Gastrocnemius medialis (tissue), 4 donors: ENCODE measurements at regions not wholly inside any gene's neighbourhood (a gene's known extent, or its start where the extent isn't known, plus 50 kb on each side); places are given as distances from the start of the nearest gene placed in this dataset.

Experiments
- ATAC-seq, 2 donors: fragments of 150-250 bp; one replicate each; pipeline ENCODE4 v1.9.1; 2016
- DNase-seq, 2 donors: peaks; one replicate each; pipeline ENCODE4 v3.0.0-alpha.2; 2019
- H3K27ac ChIP-seq, 4 donors: fragments of 200-600 bp; sonication (generic); 1 replicate in 1 of 4; 2 replicates in 3 of 4; pipeline ENCODE4 v1.5.1; 2016 to 2018; ENCODE audit warnings: mild to moderate bottlenecking in 2 of 4, moderate library complexity in 1 of 4
- H3K27me3 ChIP-seq, 3 donors: fragments of 200-600 bp; sonication (generic) in 2 of 3; 1 replicate in 1 of 3; 2 replicates in 2 of 3; pipeline versions ENCODE4 v1.5.1 to v1.6.0; 2016 to 2019; ENCODE audit warnings: mild to moderate bottlenecking in 1 of 3, moderate library complexity in 1 of 3
- H3K36me3 ChIP-seq, 2 donors: fragments of 200-600 bp; sonication (generic) in 1 of 2; one replicate each; pipeline ENCODE4 v1.5.1; 2017 to 2018
- H3K4me1 ChIP-seq, 2 donors: fragments of 200-600 bp; sonication (generic) in 1 of 2; one replicate each; pipeline ENCODE4 v1.5.1; 2016 to 2017; ENCODE audit warnings: mild to moderate bottlenecking in 2 of 2
- H3K4me3 ChIP-seq, 4 donors: fragments of 200-600 bp; sonication (generic) in 3 of 4; 1 replicate in 1 of 4; 2 replicates in 3 of 4; pipeline ENCODE4 v1.5.1; 2016 to 2019; ENCODE audit warnings: mild to moderate bottlenecking in 2 of 4
- H3K9me3 ChIP-seq, 3 donors: fragments of 200-600 bp; sonication (generic) in 2 of 3; 1 replicate in 1 of 3; 2 replicates in 2 of 3; pipeline ENCODE4 v1.5.1; 2016 to 2019
- CTCF ChIP-seq, 5 experiments: fragments of 450-650 bp in 3 of 5; fragments of 200-600 bp in 2 of 5; sonication (generic) in 2 of 5; IDR thresholded peaks in 4 of 5; conservative IDR thresholded peaks in 1 of 5; 1 replicate in 4 of 5; 2 replicates in 1 of 5; pipeline ENCODE4 v1.5.1; 2016 to 2019; ENCODE audit warnings: antibody characterized with exemption in 5 of 5, mild to moderate bottlenecking in 3 of 5, moderate library complexity in 3 of 5
- POLR2A ChIP-seq, 2 donors: fragments of 450-650 bp; IDR thresholded peaks; one replicate each; pipeline ENCODE4 v1.6.1; 2017; ENCODE audit warnings: antibody characterized with exemption in 2 of 2, mild to moderate bottlenecking in 2 of 2, moderate library complexity in 2 of 2
- in situ Hi-C, 4 donors: fragments of 200-750 bp; cut with MboI; loops; one replicate each; pipeline versions ENCODE4 v1.15.0 to v1.8.0; 2017; ENCODE audit warnings: low sequenced_read_pairs in 4 of 4
- intact Hi-C: fragments of 100-400 bp; cut with DNase I; formaldehyde crosslinking; loops from one replicate; pipeline ENCODE4 v1.15.1; 2023; ENCODE audit warnings: low total_unique reads

DNA sequence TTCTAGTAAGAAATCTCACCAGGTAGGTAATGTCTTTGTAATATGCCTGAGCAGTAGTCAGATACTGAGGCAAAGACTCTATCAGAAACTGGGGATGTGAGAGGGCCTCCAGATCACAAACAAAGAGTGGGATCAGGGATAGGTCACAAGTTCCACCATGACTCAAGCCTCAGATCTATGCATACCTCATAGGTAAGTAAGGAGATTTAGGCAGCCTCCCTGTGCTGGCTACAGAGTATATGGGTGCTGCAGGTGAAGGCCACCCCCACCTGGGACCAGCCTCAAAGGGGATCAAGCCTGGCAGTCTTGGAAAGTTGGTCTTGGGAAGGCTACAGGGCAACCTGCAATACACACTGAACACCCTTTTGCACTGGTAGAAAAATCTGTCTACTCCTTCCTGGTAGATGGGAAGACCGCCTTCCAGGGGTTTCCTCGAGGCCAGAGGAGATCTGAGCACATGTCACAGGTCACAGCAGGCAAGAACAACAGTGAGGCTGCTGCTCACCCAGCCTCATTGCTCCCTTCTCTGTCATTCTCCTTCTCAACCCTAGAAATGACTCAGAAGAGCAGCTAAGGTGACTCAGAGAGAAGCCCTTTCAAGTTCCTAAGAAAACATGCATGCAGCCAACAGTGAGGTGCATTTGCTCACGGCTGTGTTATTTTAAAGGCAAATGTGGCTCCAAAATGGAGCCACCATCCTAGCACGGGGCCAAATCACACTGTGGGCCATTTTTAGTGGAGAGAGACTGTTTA is 143.4 kb upstream of the CDKN3 start:
- no peak overlapping the region for H3K4me3 ChIP-seq
- no peaks in the 10 kb centered on the region for H3K36me3 ChIP-seq
- H3K4me1 ChIP-seq: no peaks in the 10 kb centered on the region
- DNase-seq: no peak
- intact Hi-C loops (no loop called here), in situ Hi-C loops (no loop called here)
- no peaks in the 10 kb centered on the region for H3K9me3 ChIP-seq
- no peaks in the 10 kb centered on the region for H3K27me3 ChIP-seq
- no peak for ATAC-seq
- no peak for TF ChIP-seq CTCF (IDR thresholded peaks at IDR 0.05 in 4 of 5, conservative IDR thresholded peaks at IDR 0.05 in 1 of 5)
- TF ChIP-seq POLR2A (IDR thresholded peaks at IDR 0.05): no peak
- H3K27ac ChIP-seq: no peak overlapping the region

DNA sequence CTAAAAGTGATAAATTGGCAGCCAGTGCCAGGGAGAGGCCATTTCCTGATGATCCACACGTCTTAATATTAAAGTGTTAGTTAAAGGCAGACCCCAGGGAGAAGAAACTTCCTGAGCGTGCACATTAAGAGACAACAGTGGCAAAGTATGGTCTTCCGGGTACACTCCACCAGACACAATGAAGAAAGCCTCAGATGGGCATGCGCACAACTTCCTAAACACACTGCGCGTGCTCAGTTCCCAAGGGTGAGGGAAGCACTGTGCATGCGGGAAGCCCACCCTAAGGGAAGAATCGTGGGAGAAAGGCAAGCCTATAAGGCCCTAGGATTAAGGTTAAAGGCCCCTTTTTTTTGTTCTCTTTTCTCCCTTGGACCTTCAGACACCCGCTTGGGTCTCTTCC is 140.7 kb upstream of the CDKN3 start:
- DNase-seq (no peak), ATAC-seq (no peak)
- no peak for TF ChIP-seq POLR2A (IDR thresholded peaks at IDR 0.05)
- no peak for TF ChIP-seq CTCF (IDR thresholded peaks at IDR 0.05 in 4 of 5, conservative IDR thresholded peaks at IDR 0.05 in 1 of 5)
- Histone ChIP-seq H3K9me3 (no peaks in the 10 kb centered on the region), H3K4me3 (no peak overlapping the region), H3K27ac (no peak overlapping the region), H3K27me3 (no peaks in the 10 kb centered on the region), H3K36me3 (no peaks in the 10 kb centered on the region), H3K4me1 (no peaks in the 10 kb centered on the region)
- intact Hi-C loops: no loop called here
- in situ Hi-C loops: no loop called here

GRCh38 chr14:54257424-54257823 is 139.4 kb upstream of the CDKN3 start:
- Histone ChIP-seq H3K4me3 (no peak overlapping the region), H3K9me3 (no peaks in the 10 kb centered on the region), H3K36me3 (no peaks in the 10 kb centered on the region), H3K27me3 (no peaks in the 10 kb centered on the region), H3K4me1 (no peaks in the 10 kb centered on the region), H3K27ac (no peak overlapping the region)
- in situ Hi-C loops (no loop called here), intact Hi-C loops (no loop called here)
- ATAC-seq (no peak), DNase-seq (no peak)
- no peak for TF ChIP-seq POLR2A (IDR thresholded peaks at IDR 0.05)
- TF ChIP-seq CTCF (IDR thresholded peaks at IDR 0.05 in 4 of 5, conservative IDR thresholded peaks at IDR 0.05 in 1 of 5): no peak

DNA sequence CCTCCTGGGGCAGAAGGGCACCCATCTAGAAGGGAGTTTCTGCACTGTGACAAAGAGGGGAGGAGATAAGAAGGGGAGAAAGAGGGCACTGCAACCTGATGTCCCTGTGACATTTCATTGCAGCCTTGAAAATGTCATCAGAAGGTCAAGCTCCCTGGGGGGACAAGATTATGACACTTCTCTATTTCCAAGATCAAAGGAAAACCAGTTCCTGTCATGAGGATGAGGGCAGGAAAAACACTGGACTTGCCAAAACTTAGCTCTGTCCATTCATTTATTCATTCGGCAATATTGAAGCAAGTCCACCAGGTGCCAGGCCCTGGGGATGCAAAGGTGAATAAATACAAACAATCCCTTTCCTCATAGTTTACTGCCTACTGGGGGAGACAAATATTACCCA is 138.4 kb upstream of the CDKN3 start:
- Histone ChIP-seq H3K36me3 (no peaks in the 10 kb centered on the region), H3K4me3 (no peak overlapping the region), H3K9me3 (no peaks in the 10 kb centered on the region), H3K4me1 (no peaks in the 10 kb centered on the region), H3K27me3 (no peaks in the 10 kb centered on the region), H3K27ac (no peak overlapping the region)
- TF ChIP-seq POLR2A (IDR thresholded peaks at IDR 0.05) (no peak), CTCF (IDR thresholded peaks at IDR 0.05 in 4 of 5, conservative IDR thresholded peaks at IDR 0.05 in 1 of 5) (no peak)
- ATAC-seq: no peak
- no peak for DNase-seq
- in situ Hi-C loops (no loop called here), intact Hi-C loops (no loop called here)

GRCh38 chr14:54259821-54260220 is 137.0 kb upstream of the CDKN3 start:
- no peaks in the 10 kb centered on the region for H3K4me1 ChIP-seq

More at GRCh38 chr14:54259821-54260220, 137.0 kb upstream of the CDKN3 start:
- no peak for ATAC-seq
- intact Hi-C loops (no loop called here), in situ Hi-C loops (no loop called here)
- H3K4me3 ChIP-seq: no peak overlapping the region
- no peak overlapping the region for H3K27ac ChIP-seq
- no peak for DNase-seq
- no peaks in the 10 kb centered on the region for H3K9me3 ChIP-seq
- H3K27me3 ChIP-seq: no peaks in the 10 kb centered on the region
- no peaks in the 10 kb centered on the region for H3K36me3 ChIP-seq
- TF ChIP-seq POLR2A (IDR thresholded peaks at IDR 0.05) (no peak), CTCF (IDR thresholded peaks at IDR 0.05 in 4 of 5, conservative IDR thresholded peaks at IDR 0.05 in 1 of 5) (no peak)
